RWPE2 (cell line): ENCODE measurements at regions not wholly inside any gene's neighbourhood (a gene's known extent, or its start where the extent isn't known, plus 50 kb on each side); places are given as distances from the start of the nearest gene placed in this dataset.

ENCODE experiments used
- ATAC-seq: fragments of 200-7000 bp; cut with Tn5 transposase; 3 replicates; pipeline ENCODE4 v1.9.1; 2021; ENCODE audit warnings: low read depth
- DNase-seq: peaks from one replicate; pipeline ENCODE4 v3.0.0-alpha.2; 2020; ENCODE audit warnings: low spot score
- H3K27ac ChIP-seq: fragments of 450-650 bp; 2 replicates; pipeline ENCODE4 v1.5.1; 2017; ENCODE audit warnings: mild to moderate bottlenecking; ENCODE audit not compliant: poor library complexity, severe bottlenecking
- H3K27me3 ChIP-seq: fragments of 250-450 bp; sonication (Bioruptor Pico); 2 replicates; pipeline ENCODE4 v1.5.1; 2021; ENCODE audit warnings: mild to moderate bottlenecking, moderate library complexity; ENCODE audit not compliant: insufficient read depth, poor library complexity, severe bottlenecking
- H3K36me3 ChIP-seq: fragments of 250-450 bp; sonication (Bioruptor Pico); 2 replicates; pipeline ENCODE4 v1.5.1; 2020; ENCODE audit warnings: low read depth, mild to moderate bottlenecking, moderate library complexity
- H3K4me1 ChIP-seq: fragments of 250-450 bp; sonication (Bioruptor Pico); 2 replicates; pipeline ENCODE4 v1.5.1; 2021; ENCODE audit warnings: mild to moderate bottlenecking, moderate library complexity; ENCODE audit not compliant: insufficient read depth, poor library complexity, severe bottlenecking
- H3K4me3 ChIP-seq: fragments of 250-450 bp; sonication (Bioruptor Pico); 2 replicates; pipeline ENCODE4 v1.5.1; 2021; ENCODE audit warnings: mild to moderate bottlenecking, moderate library complexity; ENCODE audit not compliant: severe bottlenecking
- H3K9me3 ChIP-seq: fragments of 250-450 bp; sonication (Bioruptor Pico); 2 replicates; pipeline ENCODE4 v1.5.1; 2021; ENCODE audit warnings: mild to moderate bottlenecking, moderate library complexity; ENCODE audit not compliant: severe bottlenecking
- TF ChIP-seq, protein P1 (sequence below): fragments of 450-650 bp; IDR thresholded peaks from one replicate; pipeline ENCODE4 v1.5.1; 2017; ENCODE audit warnings: mild to moderate bottlenecking, moderate library complexity; ENCODE audit not compliant: poor library complexity, severe bottlenecking

- TF ChIP-seq, protein P1, sequence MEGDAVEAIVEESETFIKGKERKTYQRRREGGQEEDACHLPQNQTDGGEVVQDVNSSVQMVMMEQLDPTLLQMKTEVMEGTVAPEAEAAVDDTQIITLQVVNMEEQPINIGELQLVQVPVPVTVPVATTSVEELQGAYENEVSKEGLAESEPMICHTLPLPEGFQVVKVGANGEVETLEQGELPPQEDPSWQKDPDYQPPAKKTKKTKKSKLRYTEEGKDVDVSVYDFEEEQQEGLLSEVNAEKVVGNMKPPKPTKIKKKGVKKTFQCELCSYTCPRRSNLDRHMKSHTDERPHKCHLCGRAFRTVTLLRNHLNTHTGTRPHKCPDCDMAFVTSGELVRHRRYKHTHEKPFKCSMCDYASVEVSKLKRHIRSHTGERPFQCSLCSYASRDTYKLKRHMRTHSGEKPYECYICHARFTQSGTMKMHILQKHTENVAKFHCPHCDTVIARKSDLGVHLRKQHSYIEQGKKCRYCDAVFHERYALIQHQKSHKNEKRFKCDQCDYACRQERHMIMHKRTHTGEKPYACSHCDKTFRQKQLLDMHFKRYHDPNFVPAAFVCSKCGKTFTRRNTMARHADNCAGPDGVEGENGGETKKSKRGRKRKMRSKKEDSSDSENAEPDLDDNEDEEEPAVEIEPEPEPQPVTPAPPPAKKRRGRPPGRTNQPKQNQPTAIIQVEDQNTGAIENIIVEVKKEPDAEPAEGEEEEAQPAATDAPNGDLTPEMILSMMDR: no peak
- no peak overlapping the region for H3K27ac ChIP-seq
- no peak for ATAC-seq
These were observed 202.4 kb downstream of the TDRD15 start for GRCh38 chr2:21326152-21326551.

GRCh38 chr2:21328177-21328576 is 204.4 kb downstream of the TDRD15 start:
- H3K4me1 ChIP-seq: no peaks in the 10 kb centered on the region
- H3K4me3 ChIP-seq: no peak overlapping the region
- no peaks in the 10 kb centered on the region for H3K27me3 ChIP-seq
- no peak for ATAC-seq
- H3K36me3 ChIP-seq: no peaks in the 10 kb centered on the region
- no peak overlapping the region for H3K27ac ChIP-seq
- no peak for DNase-seq
- TF ChIP-seq, protein P1: no peak
- H3K9me3 ChIP-seq: no peaks in the 10 kb centered on the region

More at GRCh38 chr2:21326152-21326551, 202.4 kb downstream of the TDRD15 start:
- H3K9me3 ChIP-seq: no peaks in the 10 kb centered on the region
- no peak for DNase-seq
- H3K4me3 ChIP-seq: no peak overlapping the region
- no peaks in the 10 kb centered on the region for H3K36me3 ChIP-seq
- no peaks in the 10 kb centered on the region for H3K4me1 ChIP-seq
- H3K27me3 ChIP-seq: no peaks in the 10 kb centered on the region

DNA sequence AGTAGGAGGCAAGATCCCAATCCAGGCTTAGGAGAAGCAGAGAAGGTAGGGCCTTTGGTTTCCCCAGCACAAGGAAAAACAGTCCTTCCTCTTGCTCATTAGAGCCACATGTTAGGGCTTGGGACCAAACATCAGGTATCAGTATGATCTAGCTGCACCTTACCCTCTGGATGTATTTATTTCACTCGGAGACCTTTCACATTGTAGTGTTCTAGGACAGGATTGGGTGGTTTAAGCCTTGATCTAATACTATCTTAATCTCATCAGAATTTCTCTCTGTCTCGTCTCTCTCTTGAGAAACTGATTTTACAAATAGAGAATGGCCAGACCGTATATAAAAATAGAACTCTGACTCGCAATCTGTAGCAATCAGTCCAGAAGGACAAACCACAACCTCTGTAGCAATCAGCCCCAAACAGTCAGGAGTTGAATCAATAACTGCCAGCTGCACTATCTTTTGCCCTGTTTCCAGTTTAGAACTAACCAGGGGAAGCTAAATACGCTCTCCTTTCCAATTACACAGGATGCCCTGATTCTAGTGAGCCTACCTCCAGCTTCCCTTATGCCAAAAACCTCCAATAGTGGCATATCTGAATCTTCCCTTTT is 207.1 kb downstream of the TDRD15 start:
- no peak overlapping the region for H3K4me3 ChIP-seq
- H3K27me3 ChIP-seq: no peaks in the 10 kb centered on the region
- H3K27ac ChIP-seq: no peak overlapping the region
- no peaks in the 10 kb centered on the region for H3K4me1 ChIP-seq
- ATAC-seq: no peak
- no peaks in the 10 kb centered on the region for H3K36me3 ChIP-seq
- H3K9me3 ChIP-seq: no peaks in the 10 kb centered on the region
- DNase-seq: no peak
- TF ChIP-seq, protein P1: no peak

DNA sequence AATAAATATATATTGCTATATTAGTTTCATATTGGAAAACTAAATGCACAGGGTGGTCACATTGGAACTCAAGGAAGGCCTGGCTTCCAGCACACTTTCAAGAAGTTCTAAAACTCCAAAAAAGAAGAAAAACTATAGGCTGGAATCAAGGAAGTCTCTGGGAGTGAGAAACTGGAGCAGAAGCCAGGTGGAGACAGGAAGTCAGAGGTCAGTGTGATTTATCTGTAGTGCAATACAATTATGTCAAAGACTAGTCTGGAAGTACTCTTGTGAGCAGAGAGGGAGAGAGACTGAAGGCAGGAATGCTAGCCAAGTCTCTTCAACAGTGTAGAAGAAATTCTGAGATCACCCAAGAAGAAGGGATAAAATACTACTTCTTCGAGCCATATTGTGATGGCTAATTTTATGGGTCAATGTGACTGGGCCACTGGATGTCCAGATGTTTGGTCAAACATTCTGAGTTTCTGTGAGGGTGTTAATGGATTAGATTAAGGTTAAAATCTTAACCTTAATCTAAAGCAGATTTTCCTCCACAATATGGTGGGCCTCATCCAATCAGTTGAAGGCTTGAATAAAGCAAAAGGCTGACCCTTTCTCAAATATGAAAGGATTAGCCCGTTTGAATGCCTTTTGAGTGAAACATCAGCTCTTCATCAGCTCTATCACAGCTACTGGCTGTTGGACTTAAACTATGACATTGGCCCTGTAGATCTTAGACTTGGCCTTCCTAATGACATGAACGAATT is 208.0 kb downstream of the TDRD15 start:
- no peak overlapping the region for H3K4me3 ChIP-seq
- H3K9me3 ChIP-seq: no peaks in the 10 kb centered on the region
- H3K27ac ChIP-seq: no peak overlapping the region
- no peaks in the 10 kb centered on the region for H3K36me3 ChIP-seq
- TF ChIP-seq, protein P1: no peak
- no peaks in the 10 kb centered on the region for H3K27me3 ChIP-seq
- no peak for ATAC-seq
- H3K4me1 ChIP-seq: no peaks in the 10 kb centered on the region
- DNase-seq: no peak
